Sigmoid colon (tissue), 4 donors: ENCODE measurements at regions not wholly inside any gene's neighbourhood (a gene's known extent, or its start where the extent isn't known, plus 50 kb on each side); places are given as distances from the start of the nearest gene placed in this dataset.

Experiments used
- EP300 ChIP-seq, 4 donors: sonication (generic); formaldehyde crosslinking; IDR thresholded peaks; one replicate each; pipeline ENCODE4 v1.6.1; 2017; ENCODE audit warnings: antibody characterized with exemption in 4 of 4
- POLR2A ChIP-seq, 2 donors: fragments of 450-650 bp; IDR thresholded peaks; one replicate each; pipeline ENCODE4 v1.6.1; 2016; ENCODE audit warnings: antibody characterized with exemption in 2 of 2, mild to moderate bottlenecking in 2 of 2, moderate library complexity in 2 of 2
- TF ChIP-seq, protein P1 (sequence below), 4 experiments: fragments of 450-650 bp in 3 of 4; fragments of 200-600 bp in 1 of 4; IDR thresholded peaks; one replicate each; pipeline ENCODE4 v1.5.1; 2016 to 2019; ENCODE audit warnings: antibody characterized with exemption in 4 of 4, mild to moderate bottlenecking in 3 of 4, moderate library complexity in 2 of 4

DNA sequence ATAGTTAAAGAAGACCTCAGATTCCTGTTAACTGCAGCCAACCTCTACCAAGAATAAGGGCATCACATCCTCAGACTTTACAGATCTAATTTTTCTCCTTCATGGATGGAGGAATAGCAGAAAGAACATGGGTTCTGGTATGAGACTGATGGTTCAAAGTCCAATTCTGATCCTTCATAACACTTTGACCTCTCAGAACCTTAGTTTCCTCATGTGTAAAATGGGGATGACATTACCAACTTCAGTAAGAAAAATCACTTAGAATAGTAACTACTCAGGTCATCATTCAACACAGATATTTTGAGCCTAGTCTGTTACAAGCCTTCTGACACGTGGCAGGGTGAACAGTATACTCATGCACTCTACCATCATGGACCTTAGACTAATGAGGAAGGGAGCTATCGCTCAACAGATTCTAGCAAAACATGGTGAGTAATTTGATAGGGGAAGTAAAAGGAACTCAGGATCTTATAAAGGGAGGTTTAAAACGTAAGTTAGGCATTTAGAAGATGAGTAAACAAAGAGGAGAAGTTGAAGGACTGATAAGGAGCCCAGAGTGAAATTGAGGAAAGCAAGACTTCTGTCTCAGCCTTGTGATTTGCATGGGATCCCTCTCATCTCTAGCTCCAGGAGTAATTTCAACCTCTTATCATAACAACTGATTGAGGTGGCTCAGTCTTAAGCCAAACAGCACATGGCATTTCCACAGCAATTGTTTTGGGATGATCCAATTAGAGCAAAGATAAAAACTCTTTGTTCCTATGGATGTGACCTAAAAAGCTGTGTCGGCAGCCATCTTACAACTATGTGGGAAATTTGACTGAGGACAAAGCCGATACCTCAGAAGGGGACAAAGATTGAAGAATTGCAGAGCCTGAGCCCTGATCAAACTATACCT lies 69.2 kb upstream of the TCF7L2 start:
- TF ChIP-seq POLR2A (IDR thresholded peaks at IDR 0.05), result no peak
- no peak for TF ChIP-seq EP300 (IDR thresholded peaks at IDR 0.05)
- TF ChIP-seq, protein P1, sequence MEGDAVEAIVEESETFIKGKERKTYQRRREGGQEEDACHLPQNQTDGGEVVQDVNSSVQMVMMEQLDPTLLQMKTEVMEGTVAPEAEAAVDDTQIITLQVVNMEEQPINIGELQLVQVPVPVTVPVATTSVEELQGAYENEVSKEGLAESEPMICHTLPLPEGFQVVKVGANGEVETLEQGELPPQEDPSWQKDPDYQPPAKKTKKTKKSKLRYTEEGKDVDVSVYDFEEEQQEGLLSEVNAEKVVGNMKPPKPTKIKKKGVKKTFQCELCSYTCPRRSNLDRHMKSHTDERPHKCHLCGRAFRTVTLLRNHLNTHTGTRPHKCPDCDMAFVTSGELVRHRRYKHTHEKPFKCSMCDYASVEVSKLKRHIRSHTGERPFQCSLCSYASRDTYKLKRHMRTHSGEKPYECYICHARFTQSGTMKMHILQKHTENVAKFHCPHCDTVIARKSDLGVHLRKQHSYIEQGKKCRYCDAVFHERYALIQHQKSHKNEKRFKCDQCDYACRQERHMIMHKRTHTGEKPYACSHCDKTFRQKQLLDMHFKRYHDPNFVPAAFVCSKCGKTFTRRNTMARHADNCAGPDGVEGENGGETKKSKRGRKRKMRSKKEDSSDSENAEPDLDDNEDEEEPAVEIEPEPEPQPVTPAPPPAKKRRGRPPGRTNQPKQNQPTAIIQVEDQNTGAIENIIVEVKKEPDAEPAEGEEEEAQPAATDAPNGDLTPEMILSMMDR (IDR thresholded peaks at IDR 0.05), result no peak
